T47D (cell line): ENCODE measurements at regions not wholly inside any gene's neighbourhood (a gene's known extent, or its start where the extent isn't known, plus 50 kb on each side); places are given as distances from the start of the nearest gene placed in this dataset.

Experiments
- DNase-seq, 2 experiments: peaks; one replicate each; pipeline versions ENCODE4 v3.0.0 to v3.0.0-alpha.2; 2011 to 2012; ENCODE audit warnings: low read depth in 1 of 2, low spot score in 1 of 2
- JUND ChIP-seq: IDR thresholded peaks from 2 replicates; pipeline ENCODE4 v1.6.1; 2012; ENCODE audit warnings: low read depth
- in situ Hi-C: cut with HindIII; loops from 2 replicates; pipeline ENCODE4 v1.10.0; 2016; ENCODE audit warnings: low sequenced_read_pairs, low pct_unique_long_range_greater_than_20kb

GRCh38 chr6:40195428-40196134, 261.3 kb upstream of the MOCS1 start:
- TF ChIP-seq JUND, result no peak
- in situ Hi-C loops, result no loop called here
- no peak for DNase-seq

- no peak for DNase-seq
- in situ Hi-C loops, result no loop called here
Measured at GRCh38 chr6:40194447-40195170, 260.3 kb upstream of the MOCS1 start.

GRCh38 chr6:40192516-40192915, 258.3 kb upstream of the MOCS1 start:
- DNase-seq, result no peak

More at GRCh38 chr6:40194447-40195170, 260.3 kb upstream of the MOCS1 start:
- no peak for TF ChIP-seq JUND

GRCh38 chr6:40188931-40189330, 254.7 kb upstream of the MOCS1 start:
- in situ Hi-C loops, result no loop called here
- DNase-seq, result no peak
- no peak for TF ChIP-seq JUND

More at GRCh38 chr6:40192516-40192915, 258.3 kb upstream of the MOCS1 start:
- no peak for TF ChIP-seq JUND
- in situ Hi-C loops, result no loop called here

- TF ChIP-seq JUND, result no peak
- no peak for DNase-seq
- in situ Hi-C loops, result no loop called here
Measured at GRCh38 chr6:40187535-40188144, 253.4 kb upstream of the MOCS1 start.

- in situ Hi-C loops, result no loop called here
- DNase-seq, result no peak
- TF ChIP-seq JUND, result no peak
Measured at GRCh38 chr6:40185486-40185885, 251.2 kb upstream of the MOCS1 start.

- in situ Hi-C loops, result no loop called here
- no peak for DNase-seq
- no peak for TF ChIP-seq JUND
Measured at GRCh38 chr6:40183902-40184301, 249.6 kb upstream of the MOCS1 start.

GRCh38 chr6:40181367-40181766, 247.1 kb upstream of the MOCS1 start:
- in situ Hi-C loops, result no loop called here
- DNase-seq, result no peak
- no peak for TF ChIP-seq JUND

GRCh38 chr6:40180271-40180670, 246.0 kb upstream of the MOCS1 start:
- TF ChIP-seq JUND, result no peak
- in situ Hi-C loops, result no loop called here
- no peak for DNase-seq

- TF ChIP-seq JUND, result no peak
- in situ Hi-C loops, result no loop called here
- DNase-seq, result no peak
Measured at GRCh38 chr6:40179496-40179895, 245.2 kb upstream of the MOCS1 start.

GRCh38 chr6:40177598-40177997, 243.3 kb upstream of the MOCS1 start:
- in situ Hi-C loops, result no loop called here
- TF ChIP-seq JUND, result no peak
- DNase-seq, result no peak

GRCh38 chr6:40176152-40176551, 241.9 kb upstream of the MOCS1 start:
- in situ Hi-C loops, result no loop called here
- no peak for TF ChIP-seq JUND
- DNase-seq, result no peak

GRCh38 chr6:40172272-40172671, 238.0 kb upstream of the MOCS1 start:
- no peak for TF ChIP-seq JUND
- no peak for DNase-seq
- in situ Hi-C loops, result no loop called here
